Body of pancreas (tissue), 4 donors: ENCODE measurements at regions not wholly inside any gene's neighbourhood (a gene's known extent, or its start where the extent isn't known, plus 50 kb on each side); places are given as distances from the start of the nearest gene placed in this dataset.

Source experiments
- ATAC-seq: fragments of 150-250 bp; one replicate; pipeline ENCODE4 v1.9.1; 2016
- DNase-seq, 4 donors: peaks; one replicate each; pipeline ENCODE4 v3.0.0-alpha.2; 2019
- H3K27ac ChIP-seq, 4 donors: fragments of 200-600 bp; sonication (generic); 1 replicate in 3 of 4; 2 replicates in 1 of 4; pipeline versions ENCODE4 v1.5.1 to v1.6.1; 2016 to 2019; ENCODE audit warnings: mild to moderate bottlenecking in 1 of 4, mixed read lengths in 1 of 4, moderate library complexity in 1 of 4
- H3K27me3 ChIP-seq, 2 donors: fragments of 200-600 bp; sonication (generic); one replicate each; pipeline ENCODE4 v1.6.0; 2016; ENCODE audit warnings: mild to moderate bottlenecking in 1 of 2
- H3K36me3 ChIP-seq, 2 donors: fragments of 200-600 bp; sonication (generic); replicated peaks in 1 of 2; 2 replicates each; pipeline ENCODE4 v1.5.1; 2016; ENCODE audit warnings: low read depth in 2 of 2; ENCODE audit not compliant: insufficient read depth in 1 of 2
- H3K4me1 ChIP-seq: fragments of 200-600 bp; sonication (generic); one replicate; pipeline ENCODE4 v1.6.0; 2016
- H3K4me3 ChIP-seq, 2 donors: fragments of 200-600 bp; sonication (generic); 1 replicate in 1 of 2; 2 replicates in 1 of 2; pipeline ENCODE4 v1.5.1; 2016 to 2019
- H3K9me3 ChIP-seq, 3 donors: fragments of 200-600 bp; sonication (generic); 1 replicate in 2 of 3; 2 replicates in 1 of 3; pipeline ENCODE4 v1.5.1; 2016
- CTCF ChIP-seq, 7 experiments: fragments of 450-650 bp in 4 of 7; fragments of 200-600 bp in 3 of 7; sonication (generic) in 3 of 7; IDR thresholded peaks; one replicate each; pipeline ENCODE4 v1.5.1; 2016 to 2019; ENCODE audit warnings: antibody characterized with exemption in 7 of 7
- POLR2A ChIP-seq, 3 donors: fragments of 450-650 bp; IDR thresholded peaks; one replicate each; pipeline ENCODE4 v1.6.1; 2016; ENCODE audit warnings: antibody characterized with exemption in 3 of 3, mild to moderate bottlenecking in 2 of 3
- WGBS, 2 donors: methylation state at CpG; one replicate each; pipeline ENCODE4 v1.1.5; 2017; 5-methylcytosine and 5-hydroxymethylcytosine counted together
- intact Hi-C: fragments of 100-400 bp; cut with DNase I; formaldehyde crosslinking; loops from one replicate; pipeline ENCODE4 v1.15.1; 2023

- TF ChIP-seq POLR2A (IDR thresholded peaks at IDR 0.05) = no peak
- Histone ChIP-seq H3K27me3 (no peaks in the 10 kb centered on the region), H3K4me3 (no peak overlapping the region), H3K9me3 (peaks cover 0 to 4% (median 0%) of the 10 kb centered on the region in 3 donors), H3K4me1 (peaks cover 6% of the 10 kb centered on the region), H3K27ac (no peak overlapping the region), H3K36me3 (no peaks in the 10 kb centered on the region)
- ATAC-seq = no peak
- intact Hi-C loops = no loop called here
- DNase-seq = no peak
- 64 to 74% methylated on average over 10 of the region's 10 CpGs for WGBS, 2 donors
These were observed 273.6 kb upstream of the KLF6 start for GRCh38 chr10:4058514-4059029.

- Histone ChIP-seq H3K4me1 (peaks cover 6% of the 10 kb centered on the region), H3K27me3 (no peaks in the 10 kb centered on the region), H3K27ac (no peak overlapping the region), H3K4me3 (no peak overlapping the region), H3K36me3 (no peaks in the 10 kb centered on the region), H3K9me3 (peaks cover 0 to 4% (median 0%) of the 10 kb centered on the region in 3 donors)
- DNase-seq (no peak), ATAC-seq (no peak)
- TF ChIP-seq CTCF (IDR thresholded peaks at IDR 0.05) (no peak), POLR2A (IDR thresholded peaks at IDR 0.05) (no peak)
- WGBS, 2 donors = 76 to 80% methylated on average over 6 of the region's 6 CpGs
- intact Hi-C loops = no loop called here
These were observed 272.9 kb upstream of the KLF6 start for GRCh38 chr10:4057725-4058513.

GRCh38 chr10:4057021-4057420 is 272.0 kb upstream of the KLF6 start:
- Histone ChIP-seq H3K36me3 (no peaks in the 10 kb centered on the region), H3K4me3 (no peak overlapping the region), H3K4me1 (peaks cover 6% of the 10 kb centered on the region), H3K27ac (no peak overlapping the region), H3K27me3 (no peaks in the 10 kb centered on the region), H3K9me3 (peaks cover 0 to 4% (median 0%) of the 10 kb centered on the region in 3 donors)
- ATAC-seq = no peak
- DNase-seq = no peak
- WGBS, 2 donors = 76% methylated on average over 6 of the region's 6 CpGs
- intact Hi-C loops = no loop called here
- TF ChIP-seq POLR2A (IDR thresholded peaks at IDR 0.05) = no peak
- TF ChIP-seq CTCF (IDR thresholded peaks at IDR 0.05) = no peak

- Histone ChIP-seq H3K4me1 (peaks cover 6% of the 10 kb centered on the region), H3K4me3 (no peak overlapping the region), H3K27me3 (no peaks in the 10 kb centered on the region), H3K27ac (no peak overlapping the region), H3K9me3 (peaks cover 0 to 4% (median 0%) of the 10 kb centered on the region in 3 donors), H3K36me3 (no peaks in the 10 kb centered on the region)
- intact Hi-C loops = no loop called here
- TF ChIP-seq POLR2A (IDR thresholded peaks at IDR 0.05) (no peak), CTCF (IDR thresholded peaks at IDR 0.05) (no peak)
- ATAC-seq (no peak), DNase-seq (no peak)
- WGBS, 2 donors = 73 to 78% methylated on average over 5 to 6 of the region's 6 CpGs
These were observed 269.8 kb upstream of the KLF6 start for GRCh38 chr10:4054656-4055435.

- Histone ChIP-seq H3K27ac (no peak overlapping the region), H3K27me3 (no peaks in the 10 kb centered on the region), H3K4me1 (peaks cover 6% of the 10 kb centered on the region), H3K4me3 (no peak overlapping the region), H3K36me3 (no peaks in the 10 kb centered on the region), H3K9me3 (peaks cover 0 to 4% (median 0%) of the 10 kb centered on the region in 3 donors)
- TF ChIP-seq CTCF (IDR thresholded peaks at IDR 0.05) = no peak
- no peak for TF ChIP-seq POLR2A (IDR thresholded peaks at IDR 0.05)
- intact Hi-C loops = no loop called here
- DNase-seq = no peak
- 73 to 78% methylated on average over 8 of the region's 8 CpGs for WGBS, 2 donors
- no peak for ATAC-seq
These were observed 268.9 kb upstream of the KLF6 start for GRCh38 chr10:4053940-4054339.
